NCI-H2029 treated with DMSO at 0.1 percent for 48 hours (cell line): ENCODE measurements at regions not wholly inside any gene's neighbourhood (a gene's known extent, or its start where the extent isn't known, plus 50 kb on each side); places are given as distances from the start of the nearest gene placed in this dataset.

ENCODE experiments used
- DNase-seq: peaks from one replicate; lab custom pipeline; 2025; lab: John Stamatoyannopoulos, UW

DNA sequence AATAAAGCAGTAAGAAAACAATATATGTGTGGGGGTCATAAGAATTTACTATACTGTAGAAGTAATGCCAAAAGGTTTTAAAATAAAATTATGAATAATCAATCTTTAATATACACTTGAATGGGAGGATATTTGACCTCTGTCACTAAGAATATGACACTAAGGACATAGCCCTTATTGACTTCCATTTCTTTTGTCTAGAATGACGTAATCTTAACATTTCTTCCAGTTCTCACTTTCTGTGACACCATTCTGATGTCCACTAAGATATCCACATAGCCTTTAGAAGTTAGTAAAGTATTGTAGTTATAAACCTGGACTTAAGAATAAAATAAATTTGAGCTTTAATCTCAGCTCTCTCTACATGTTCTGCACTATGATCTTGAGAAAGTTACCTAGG, 1050.7 kb downstream of the TLE4 start:
- no peak for DNase-seq

DNA sequence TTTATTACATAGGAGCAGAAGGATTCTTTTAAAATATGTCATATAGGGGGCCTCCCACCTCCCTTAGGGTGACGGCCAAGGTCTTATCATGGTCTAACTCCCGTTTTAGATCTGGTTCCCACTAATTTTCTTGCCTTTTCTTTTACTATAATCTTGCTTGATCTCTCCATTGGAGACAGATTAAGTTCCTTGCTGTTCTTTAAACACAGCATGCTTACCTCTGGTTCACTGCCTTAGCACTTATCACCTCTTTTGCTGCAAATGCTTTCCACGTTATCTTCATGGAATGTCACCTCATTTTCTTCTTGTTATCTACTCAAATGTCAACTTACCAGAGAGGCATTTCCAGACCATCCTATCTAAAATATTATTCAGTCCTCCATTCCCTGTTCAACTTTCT, 1047.6 kb downstream of the TLE4 start:
- DNase-seq = no peak

DNA sequence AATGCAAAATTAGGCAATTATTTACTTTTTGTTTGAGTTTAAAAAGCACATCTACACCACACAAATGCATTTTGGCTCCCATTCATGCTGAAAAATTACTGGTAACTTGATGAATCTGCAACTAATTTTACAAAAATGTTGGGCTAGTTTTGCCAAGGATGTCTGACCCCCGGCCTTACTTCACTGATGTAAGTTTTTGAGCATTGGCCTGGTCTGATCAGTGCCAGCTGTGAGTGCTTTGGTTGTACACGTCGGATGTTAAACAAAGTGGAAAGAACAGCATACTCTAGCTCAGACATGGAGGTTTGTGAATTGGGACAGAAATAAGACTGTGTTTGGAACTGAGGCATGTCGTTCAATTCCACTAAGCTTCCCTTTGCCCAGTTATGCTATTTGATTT, 1044.2 kb downstream of the TLE4 start:
- no peak for DNase-seq

DNA sequence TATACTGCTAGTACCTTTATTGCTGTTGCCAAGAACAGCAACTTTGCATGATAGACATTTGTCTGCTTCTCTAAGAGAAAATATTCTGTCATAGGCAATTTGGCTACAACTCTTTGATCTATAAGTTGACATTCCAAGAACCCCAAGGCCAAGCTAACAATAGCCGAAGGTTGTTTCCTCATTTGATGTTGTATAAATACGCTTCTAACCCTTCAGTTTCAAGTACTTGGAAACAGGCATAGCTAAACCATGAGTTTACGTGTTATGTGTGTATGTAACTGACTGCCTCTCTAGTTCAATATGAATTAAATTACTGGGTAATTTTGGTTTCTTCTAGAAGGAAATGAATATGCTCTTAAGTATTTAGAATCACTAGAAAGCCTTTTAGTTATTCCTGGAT, 1034.0 kb downstream of the TLE4 start:
- DNase-seq = no peak

DNA sequence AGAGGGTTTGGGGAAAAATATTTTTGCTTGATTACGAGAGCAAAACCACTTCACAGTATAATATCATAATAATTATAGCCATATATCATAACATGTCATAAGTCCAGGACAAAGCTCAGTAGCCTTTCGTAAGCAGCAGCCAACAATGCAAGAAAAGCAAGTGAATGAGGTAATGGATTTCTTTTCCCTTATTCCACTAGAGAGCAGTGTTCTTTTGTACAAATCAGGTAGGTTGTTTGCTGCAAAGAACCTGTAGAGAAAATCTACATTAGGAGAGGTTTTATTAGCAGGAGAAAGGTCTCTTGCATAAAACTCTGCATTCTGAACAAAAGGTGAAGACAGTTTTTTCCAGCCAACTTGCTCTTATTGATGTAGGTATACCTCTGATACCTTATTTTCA, 1033.4 kb downstream of the TLE4 start:
- DNase-seq = peak; percentile 9

DNA sequence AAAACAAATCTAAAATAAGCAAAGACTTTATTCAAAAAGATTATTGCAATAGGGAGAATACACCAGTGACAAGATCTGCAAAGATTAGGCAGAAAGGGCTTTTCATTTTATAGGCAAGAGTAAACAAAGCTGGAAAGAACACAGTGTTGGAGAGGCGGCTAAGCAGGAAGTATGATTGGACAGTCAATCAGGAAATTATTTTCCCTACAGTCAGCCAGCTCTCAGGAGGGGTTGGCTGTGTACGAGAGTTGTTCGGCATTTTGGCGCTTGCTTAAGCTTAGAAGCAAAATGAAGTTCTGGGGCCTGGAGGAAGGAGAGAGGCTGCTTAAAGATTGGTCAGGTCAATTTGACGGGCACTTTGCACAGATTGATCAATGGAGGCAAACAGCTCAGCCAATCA, 1030.5 kb downstream of the TLE4 start:
- no peak for DNase-seq

DNA sequence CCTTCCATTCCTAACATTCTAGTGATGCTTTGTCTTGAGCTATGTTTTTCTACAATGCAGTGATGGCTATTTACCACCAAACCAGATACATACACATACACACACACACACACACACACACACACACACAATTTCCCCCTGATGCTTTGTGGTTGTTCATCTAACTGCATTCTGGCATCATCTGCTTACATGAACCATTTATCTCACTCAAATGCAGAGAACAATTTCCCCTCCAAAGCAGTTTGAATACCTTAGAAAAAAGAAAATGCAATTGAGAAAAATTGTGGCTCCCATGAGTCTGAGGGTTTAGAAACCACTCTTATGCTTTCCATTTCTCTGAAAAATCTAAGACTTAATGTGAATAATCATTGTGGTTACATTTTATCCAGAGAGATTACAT, 1024.8 kb downstream of the TLE4 start:
- DNase-seq = no peak

DNA sequence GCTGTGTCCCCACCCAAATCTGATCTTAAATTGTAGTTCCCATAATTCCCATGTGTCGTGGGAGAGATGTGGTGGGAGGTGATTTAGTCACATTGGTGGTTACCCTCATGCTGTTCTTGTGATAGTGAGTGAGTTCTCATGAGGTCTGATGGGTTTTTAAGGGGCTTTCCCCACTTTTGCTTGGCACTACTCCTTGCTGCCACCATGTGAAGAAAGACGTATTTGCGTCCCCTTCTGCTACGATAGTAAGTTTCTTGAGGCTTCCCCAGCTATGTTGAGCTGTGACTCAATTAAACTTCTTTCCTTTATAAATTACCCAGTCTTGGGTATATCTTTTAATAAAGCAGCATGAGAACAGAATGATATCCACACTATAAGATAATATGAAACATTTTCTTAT, 1023.4 kb downstream of the TLE4 start:
- DNase-seq = no peak

DNA sequence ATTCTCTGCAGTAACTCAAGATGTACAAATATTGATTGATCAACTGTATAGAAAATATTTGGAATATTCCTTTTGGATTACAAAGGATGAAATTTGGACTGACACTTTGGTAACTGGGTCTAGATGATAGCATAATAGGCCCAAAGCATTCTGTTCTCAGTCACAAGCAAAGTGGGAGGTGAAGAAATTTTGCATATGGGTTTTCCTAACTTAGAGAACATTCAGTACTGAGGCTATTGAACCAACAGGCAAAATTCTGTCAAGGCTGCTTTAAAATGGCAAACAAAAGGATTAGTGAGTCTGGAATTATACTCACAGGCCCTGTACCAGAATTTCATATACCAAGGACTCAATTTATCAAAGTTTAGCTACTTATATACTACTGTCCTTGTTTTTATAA, 1020.6 kb downstream of the TLE4 start:
- no peak for DNase-seq

DNA sequence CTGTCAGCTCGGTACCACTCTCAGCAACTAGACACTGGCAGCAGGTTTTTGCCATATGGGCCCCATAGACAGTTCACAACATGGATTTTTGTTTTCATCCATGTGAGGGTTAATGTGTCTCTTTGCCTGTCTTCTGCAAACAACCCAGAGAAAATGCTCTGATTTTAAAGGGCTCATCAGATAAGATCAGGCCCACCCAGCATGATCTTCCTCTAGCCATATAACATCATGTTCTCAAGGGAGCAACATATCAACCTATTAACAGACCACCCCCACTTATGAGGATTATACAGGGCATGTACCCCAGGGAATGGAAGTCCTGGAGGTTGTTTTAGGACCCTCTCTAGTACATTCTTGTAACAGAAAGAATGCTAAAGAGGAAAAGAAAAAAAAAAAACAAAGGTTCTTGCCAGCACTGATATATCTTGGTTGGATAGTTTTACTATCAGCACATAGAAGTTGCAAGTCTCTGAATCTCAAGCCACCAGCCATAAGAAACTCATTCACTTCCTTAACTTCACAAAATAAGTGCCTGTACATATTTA, 1015.1 kb downstream of the TLE4 start:
- no peak for DNase-seq

DNA sequence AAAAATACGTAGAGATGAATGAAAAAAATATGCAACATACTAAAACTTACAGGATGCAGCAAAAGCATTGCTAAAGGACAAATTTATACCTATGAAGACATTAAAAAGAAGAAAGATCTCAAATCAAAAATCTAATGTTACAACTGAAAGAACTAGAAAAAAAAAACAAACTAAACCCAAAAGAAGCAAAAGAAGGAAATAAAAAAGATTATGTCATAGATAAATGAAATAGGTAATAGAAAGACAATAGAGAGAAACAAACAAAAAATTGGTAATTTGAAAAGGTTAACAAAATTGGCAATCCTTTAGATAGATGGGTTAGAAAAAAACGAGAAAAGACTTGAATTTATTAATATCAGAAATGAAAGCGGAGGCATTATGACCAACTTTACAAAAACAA, 1000.2 kb downstream of the TLE4 start:
- no peak for DNase-seq

DNA sequence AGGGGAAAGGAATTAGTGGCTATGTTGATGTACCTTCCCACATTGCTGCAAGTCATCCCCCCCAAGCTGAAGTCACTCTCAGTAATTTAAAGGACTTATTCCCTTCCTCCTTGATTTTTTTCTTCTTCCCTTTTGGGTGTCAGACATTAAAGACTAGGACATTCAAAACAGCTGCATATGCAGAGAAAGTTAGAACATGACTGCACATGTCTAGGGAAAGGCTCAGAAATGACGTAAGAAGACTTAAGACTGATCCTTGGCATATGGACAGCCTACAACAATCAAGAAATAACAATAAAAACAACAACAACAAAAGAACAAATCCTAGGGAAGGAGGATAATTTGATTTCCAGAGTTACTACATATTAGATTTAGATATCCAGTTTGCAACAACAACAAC, 997.5 kb downstream of the TLE4 start:
- DNase-seq = no peak

DNA sequence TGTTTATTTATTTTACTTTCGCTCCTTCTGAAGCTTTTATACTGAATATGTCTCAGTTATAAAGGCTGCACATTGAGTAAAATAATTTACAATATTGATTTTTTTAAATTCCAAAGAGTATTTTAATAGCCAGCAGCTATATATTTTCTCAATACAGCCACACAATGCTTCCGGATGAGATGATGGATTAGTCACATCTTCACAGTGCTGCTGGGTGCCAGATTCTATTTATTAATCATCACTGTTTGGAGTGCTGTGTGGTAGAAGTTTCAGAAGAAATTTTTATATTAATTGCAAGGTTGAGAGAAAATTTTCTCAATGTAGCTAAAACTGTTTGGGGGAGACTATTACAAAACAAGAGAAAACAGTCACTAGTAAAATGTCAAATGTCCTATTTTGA, 989.8 kb downstream of the TLE4 start:
- no peak for DNase-seq

DNA sequence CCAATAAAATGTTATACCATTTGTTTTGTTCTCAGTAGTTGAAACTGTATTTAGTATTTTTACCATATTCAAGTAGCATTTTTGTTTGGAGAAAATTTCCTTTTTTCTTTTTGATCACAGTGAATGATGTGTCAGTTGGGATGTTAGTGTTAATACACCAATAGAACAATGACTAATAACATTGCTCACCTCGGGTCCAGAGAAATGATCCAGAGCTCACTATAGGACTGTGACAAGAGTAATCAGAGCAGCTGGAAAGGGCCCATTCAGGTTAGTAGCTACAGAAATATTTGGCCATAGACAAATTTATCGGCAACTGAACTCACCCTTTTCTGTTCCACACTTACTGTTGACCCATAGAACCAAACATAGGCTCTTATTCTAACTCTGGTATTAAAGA, 989.2 kb downstream of the TLE4 start:
- DNase-seq = no peak

DNA sequence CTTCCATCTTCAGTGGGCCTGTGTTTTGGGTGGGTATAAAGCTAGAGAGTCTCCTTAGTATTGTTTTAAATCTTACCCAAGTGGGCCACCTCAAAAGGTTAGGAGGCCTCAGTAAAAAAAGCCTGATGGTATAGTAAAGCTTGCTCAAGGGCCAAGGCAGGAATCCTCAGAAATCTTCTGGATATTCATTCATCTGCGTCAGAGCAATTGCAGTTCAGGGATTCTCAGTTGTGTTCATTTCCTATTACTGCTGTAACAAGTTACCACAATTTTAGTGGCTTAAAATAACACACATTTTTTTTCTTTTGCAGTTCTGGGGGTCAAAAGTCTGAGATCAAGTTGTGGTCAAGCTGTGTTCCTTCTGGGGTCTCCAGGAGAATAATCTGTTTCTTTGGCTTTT, 985.5 kb downstream of the TLE4 start:
- DNase-seq = no peak

DNA sequence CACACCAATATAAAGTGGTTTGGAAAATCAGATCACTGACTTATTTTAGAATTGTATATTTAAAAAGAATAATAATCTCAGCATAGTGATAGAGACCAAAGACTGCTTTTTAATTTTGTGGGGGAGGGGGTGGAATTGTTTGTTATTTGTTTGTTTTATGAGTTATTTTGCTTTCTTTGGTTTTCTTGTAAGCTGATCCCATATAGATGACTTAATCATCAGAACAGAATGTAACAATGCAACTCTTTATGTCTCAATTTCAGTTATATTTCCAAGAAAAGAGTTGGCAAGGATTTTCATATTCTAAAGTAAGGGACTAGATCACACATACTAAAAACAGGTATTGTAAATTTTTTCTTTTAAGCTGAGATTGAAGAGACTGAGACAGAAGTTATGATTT, 984.9 kb downstream of the TLE4 start:
- no peak for DNase-seq

DNA sequence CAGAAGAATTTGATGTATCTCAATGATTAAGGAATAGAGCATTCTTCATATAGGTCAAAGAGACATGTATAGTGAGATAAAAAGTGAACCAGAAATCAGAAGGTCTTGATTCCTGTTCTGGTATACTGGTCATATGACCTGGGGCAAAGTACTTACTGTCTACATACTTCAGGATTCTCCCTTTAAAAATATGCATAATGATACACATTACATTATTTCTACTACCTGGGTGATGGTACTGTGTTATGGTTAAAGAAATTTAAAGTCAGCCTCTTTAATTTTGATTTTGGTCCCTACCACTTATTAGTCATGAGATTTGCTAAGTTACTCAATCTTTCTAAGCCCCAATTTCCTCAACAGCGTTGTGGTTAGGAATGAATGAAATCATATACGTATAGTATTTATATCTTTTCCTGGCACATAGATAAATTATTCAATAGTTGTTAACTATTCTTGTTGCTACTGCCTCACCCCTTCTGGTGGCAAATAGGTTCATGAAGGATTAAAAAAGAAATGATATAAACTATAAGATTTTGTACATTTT, 984.1 kb downstream of the TLE4 start:
- DNase-seq = no peak

DNA sequence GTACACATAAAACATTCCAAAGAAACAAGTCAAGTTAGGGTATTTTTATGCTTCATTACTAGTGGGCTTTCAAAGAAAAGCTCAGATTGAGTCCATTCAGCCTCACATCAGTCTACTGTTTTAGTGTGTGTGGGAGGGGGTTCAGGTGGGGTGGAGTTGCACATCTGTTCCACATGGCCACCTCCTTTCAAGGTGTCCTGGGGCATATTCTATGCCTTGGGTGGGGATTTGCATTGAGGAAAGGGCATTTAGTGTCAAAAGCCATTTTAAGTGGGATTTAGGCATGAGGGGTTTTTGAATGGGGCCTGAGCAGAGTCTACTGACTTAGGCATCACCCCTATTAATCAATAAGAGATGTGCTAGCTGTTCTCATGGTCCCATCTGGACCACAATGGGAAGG, 983.1 kb downstream of the TLE4 start:
- no peak for DNase-seq

DNA sequence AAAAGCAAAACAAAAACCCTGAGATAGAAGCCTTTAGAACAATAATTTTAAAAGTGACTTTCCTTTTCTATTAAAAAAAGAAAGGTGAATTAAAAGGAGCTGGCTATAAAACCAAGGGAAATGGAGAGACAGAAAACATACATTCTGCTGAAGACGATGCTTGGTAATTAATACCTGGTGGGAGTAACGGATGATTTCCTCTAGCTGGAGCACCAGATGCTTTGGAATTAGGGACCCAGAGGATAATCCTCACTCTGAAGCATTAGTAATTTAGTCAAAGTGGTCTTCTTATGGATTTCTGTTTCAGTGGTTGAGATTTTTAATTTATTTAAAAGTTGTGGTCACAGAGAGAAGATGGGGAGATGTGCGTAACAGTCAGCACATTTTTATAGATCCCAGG, 982.5 kb downstream of the TLE4 start:
- DNase-seq = no peak

DNA sequence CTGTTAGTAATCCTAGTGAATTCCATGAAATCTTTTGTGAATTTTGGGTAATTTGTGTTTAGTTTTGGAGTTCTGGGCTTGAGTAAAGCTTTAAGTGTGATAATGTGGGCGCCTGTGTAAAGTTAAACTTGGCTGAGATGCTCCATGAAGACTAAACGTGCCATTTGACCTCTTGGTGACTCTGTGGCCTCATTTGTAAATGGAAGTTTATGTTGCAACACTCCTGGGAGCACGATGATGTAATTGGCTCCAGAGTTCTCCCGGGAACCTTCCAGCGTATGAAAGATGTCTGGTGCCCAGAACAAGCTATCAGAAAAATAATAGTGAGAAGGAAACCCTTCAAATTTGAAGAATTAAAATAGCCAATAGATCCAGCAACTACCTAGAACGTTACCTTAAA, 981.2 kb downstream of the TLE4 start:
- no peak for DNase-seq

DNA sequence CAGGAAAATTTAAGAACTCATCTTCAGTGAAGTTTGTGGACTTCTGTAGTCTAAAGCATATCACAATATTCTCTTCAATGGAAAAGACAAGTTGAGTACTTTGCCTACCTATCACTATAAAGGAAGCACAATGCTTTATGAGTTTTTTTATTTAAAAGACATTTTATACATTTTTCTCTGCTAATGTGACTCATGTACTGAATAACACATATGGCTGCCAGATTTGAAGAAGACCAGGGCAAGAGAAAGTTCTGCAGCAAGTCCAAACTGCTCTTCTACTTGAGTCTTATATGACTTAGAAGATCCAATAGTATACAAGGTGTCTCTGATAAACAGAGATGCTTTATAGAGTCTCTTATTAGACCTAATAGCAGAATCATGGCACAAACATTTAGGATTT, 978.4 kb downstream of the TLE4 start:
- DNase-seq = no peak

DNA sequence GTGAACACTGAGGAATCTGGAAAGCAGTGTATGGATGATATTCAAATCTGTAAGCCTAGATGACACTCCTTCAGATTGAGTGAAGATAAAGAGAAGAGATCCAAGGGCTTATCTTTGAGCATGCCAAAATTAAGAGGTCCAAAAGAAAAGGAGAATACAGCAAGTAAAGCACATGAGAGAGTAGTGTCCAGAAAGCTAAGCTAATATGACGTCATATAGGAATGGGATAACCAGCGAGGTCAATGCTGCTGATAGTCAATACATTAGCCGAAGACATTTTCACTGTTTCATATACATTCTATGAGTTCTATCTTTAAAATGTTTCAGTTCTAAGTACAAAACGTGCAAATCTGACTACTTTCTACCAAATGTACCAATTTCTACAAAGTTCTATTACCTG, 975.8 kb downstream of the TLE4 start:
- DNase-seq = no peak

DNA sequence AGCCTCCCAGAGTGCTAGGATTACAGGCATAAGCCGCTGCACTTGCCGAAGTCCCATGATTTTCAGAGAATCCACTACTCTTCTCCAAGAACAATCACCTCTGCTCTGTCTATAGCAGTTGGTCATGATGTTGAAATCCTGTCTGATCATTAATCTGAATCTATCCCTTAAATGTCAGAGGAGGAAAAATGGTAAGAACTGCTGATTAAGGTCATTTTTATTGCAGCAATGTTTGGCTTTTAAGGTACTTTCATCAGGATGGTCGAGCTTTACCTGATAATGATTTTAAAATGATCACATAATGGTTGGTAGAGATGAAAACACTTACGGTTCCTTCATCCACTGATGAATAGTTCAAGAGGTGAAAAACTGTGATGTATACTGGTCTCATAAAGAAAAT, 968.6 kb downstream of the TLE4 start:
- DNase-seq = no peak

DNA sequence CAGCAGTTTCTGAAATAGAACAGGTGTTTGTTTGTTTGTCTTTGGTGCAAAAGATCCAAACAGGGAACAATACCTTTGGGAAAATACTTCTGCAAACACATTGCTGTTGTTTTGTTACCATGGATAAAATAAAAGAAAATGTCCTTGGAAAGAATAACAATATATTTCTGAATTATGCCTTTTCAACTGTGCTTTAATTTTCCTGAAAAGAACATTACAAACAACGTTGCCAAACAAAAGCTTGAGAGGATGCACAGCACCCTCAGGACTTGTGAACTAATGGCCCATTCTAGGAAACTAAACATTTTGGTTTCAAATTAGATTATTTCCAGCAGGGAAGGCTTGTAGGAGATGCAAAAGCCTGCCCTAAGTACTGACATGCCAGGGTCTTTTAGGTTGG, 967.2 kb downstream of the TLE4 start:
- no peak for DNase-seq

DNA sequence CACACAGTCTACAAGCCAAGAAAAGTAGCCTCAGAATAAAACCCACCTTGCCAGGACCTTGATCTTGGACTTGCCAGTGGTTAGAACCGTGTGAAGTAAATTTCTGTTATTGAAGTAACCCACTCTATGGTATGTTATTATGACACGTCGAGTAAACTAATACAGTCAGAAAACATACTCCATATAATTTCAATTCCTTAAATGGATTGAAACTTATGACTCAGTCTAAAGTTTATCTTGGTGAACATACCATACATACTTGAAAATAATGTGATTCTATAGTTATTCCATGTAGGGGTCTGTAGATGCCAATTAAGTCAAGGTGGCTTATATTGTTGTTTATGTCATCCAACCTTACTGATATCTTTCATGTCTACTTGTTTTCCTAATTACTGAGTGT, 950.7 kb downstream of the TLE4 start:
- no peak for DNase-seq
